Nephron progenitor cell (in vitro differentiated cells): ENCODE measurements at regions not wholly inside any gene's neighbourhood (a gene's known extent, or its start where the extent isn't known, plus 50 kb on each side); places are given as distances from the start of the nearest gene placed in this dataset.

ENCODE experiments used
- DNase-seq: peaks from one replicate; pipeline ENCODE4 v3.0.0; 2021
- H3K27ac Mint-ChIP-seq: 2 replicates; pipeline ENCODE4 v1.8.0; 2021; ENCODE audit warnings: mild to moderate bottlenecking, moderate library complexity, mixed read lengths
- H3K27me3 Mint-ChIP-seq: 2 replicates; pipeline ENCODE4 v1.8.0; 2021; ENCODE audit warnings: mild to moderate bottlenecking, low read depth, mixed read lengths; ENCODE audit not compliant: poor library complexity
- H3K36me3 Mint-ChIP-seq: 2 replicates; pipeline ENCODE4 v1.8.0; 2021; ENCODE audit warnings: low read depth, mixed read lengths
- H3K4me1 Mint-ChIP-seq: 2 replicates; pipeline ENCODE4 v1.8.0; 2021; ENCODE audit warnings: mixed read lengths
- H3K4me3 Mint-ChIP-seq: 2 replicates; pipeline ENCODE4 v1.8.0; 2021; ENCODE audit warnings: mild to moderate bottlenecking, moderate library complexity, mixed read lengths
- H3K9me3 Mint-ChIP-seq: 2 replicates; pipeline ENCODE4 v1.8.0; 2021; ENCODE audit warnings: mild to moderate bottlenecking, moderate library complexity, mixed read lengths
- TF ChIP-seq, protein P1 (sequence below): fragments of 200-600 bp; sonication (generic); IDR thresholded peaks from 2 replicates; pipeline ENCODE4 v1.5.0; 2021; ENCODE audit warnings: antibody characterized with exemption

GRCh38 chr7:68697796-68698280 lies 900.4 kb upstream of the AUTS2 start:
- H3K27me3 Mint-ChIP-seq: peaks cover 8% of the 10 kb centered on the region
- no peak overlapping the region for H3K4me3 Mint-ChIP-seq
- no peak overlapping the region for H3K27ac Mint-ChIP-seq
- peaks cover 13% of the 10 kb centered on the region for H3K4me1 Mint-ChIP-seq
- H3K36me3 Mint-ChIP-seq: peaks cover 7% of the 10 kb centered on the region
- DNase-seq: no peak
- peaks cover 24% of the 10 kb centered on the region for H3K9me3 Mint-ChIP-seq
- TF ChIP-seq, protein P1, sequence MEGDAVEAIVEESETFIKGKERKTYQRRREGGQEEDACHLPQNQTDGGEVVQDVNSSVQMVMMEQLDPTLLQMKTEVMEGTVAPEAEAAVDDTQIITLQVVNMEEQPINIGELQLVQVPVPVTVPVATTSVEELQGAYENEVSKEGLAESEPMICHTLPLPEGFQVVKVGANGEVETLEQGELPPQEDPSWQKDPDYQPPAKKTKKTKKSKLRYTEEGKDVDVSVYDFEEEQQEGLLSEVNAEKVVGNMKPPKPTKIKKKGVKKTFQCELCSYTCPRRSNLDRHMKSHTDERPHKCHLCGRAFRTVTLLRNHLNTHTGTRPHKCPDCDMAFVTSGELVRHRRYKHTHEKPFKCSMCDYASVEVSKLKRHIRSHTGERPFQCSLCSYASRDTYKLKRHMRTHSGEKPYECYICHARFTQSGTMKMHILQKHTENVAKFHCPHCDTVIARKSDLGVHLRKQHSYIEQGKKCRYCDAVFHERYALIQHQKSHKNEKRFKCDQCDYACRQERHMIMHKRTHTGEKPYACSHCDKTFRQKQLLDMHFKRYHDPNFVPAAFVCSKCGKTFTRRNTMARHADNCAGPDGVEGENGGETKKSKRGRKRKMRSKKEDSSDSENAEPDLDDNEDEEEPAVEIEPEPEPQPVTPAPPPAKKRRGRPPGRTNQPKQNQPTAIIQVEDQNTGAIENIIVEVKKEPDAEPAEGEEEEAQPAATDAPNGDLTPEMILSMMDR: no peak

DNA sequence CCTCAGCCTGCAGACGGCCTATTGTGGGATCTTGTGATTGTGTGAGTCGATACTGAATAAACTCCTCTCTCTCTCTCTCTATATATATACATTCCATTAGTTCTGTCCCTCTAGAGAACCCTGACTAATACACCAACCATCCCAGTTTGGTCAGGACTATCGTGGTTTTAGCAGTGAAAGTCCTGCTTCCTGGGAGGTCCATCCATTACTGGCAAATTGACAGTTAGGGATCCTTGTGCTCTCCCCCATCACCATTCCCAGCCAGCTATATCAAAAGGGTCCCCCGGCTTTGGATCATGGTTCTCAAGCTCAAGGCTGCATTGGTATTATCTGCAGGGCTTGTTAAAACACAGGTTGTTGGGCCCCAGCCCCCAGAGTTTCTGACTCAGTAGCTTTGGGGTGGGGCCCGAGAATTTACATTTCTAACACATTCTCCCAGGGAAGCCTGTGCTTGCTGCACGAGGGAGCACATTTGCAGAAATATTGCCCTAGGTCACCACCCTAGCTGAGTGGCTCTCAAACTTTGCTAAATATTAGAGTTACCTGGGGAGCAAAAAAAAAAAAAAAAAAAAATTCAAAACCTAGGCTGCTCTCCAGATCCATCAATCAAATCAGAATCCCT lies 899.1 kb upstream of the AUTS2 start:
- H3K4me1 Mint-ChIP-seq: peaks cover 13% of the 10 kb centered on the region
- peaks cover 5% of the 10 kb centered on the region for H3K36me3 Mint-ChIP-seq
- peaks cover 6% of the 10 kb centered on the region for H3K27me3 Mint-ChIP-seq
- TF ChIP-seq, protein P1: no peak
- no peak for DNase-seq
- H3K27ac Mint-ChIP-seq: no peak overlapping the region
- no peak overlapping the region for H3K4me3 Mint-ChIP-seq
- H3K9me3 Mint-ChIP-seq: peaks cover 16% of the 10 kb centered on the region

DNA sequence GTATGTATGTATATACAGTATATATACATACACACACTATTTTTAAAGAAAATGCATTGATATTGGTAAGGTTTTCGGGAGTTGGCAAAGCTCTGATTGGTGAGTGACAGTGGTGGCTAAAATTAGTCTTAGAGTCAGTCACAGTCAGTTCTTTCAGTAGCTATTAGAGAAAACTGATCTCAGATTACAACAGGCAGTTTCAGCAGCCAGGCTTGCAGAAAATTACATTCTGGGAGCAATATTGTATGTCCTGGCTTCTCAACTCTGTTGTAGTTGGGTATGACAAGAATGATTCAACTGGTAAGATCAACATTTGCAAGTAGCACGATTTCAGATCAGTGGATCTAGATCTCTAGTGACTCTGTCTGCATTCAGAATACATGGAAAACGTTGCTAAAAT lies 897.9 kb upstream of the AUTS2 start:
- H3K27ac Mint-ChIP-seq: no peak overlapping the region
- DNase-seq: no peak
- H3K4me1 Mint-ChIP-seq: peaks cover 13% of the 10 kb centered on the region
- H3K4me3 Mint-ChIP-seq: no peak overlapping the region
- TF ChIP-seq, protein P1: no peak
- H3K27me3 Mint-ChIP-seq: peaks cover 4% of the 10 kb centered on the region
- peaks cover 5% of the 10 kb centered on the region for H3K9me3 Mint-ChIP-seq
- H3K36me3 Mint-ChIP-seq: no peaks in the 10 kb centered on the region

GRCh38 chr7:68706291-68706690 lies 892.0 kb upstream of the AUTS2 start:
- TF ChIP-seq, protein P1: no peak
- DNase-seq: no peak
- H3K4me3 Mint-ChIP-seq: no peak overlapping the region
- H3K36me3 Mint-ChIP-seq: no peaks in the 10 kb centered on the region
- no peak overlapping the region for H3K27ac Mint-ChIP-seq
- H3K4me1 Mint-ChIP-seq: no peaks in the 10 kb centered on the region
- peaks cover 12% of the 10 kb centered on the region for H3K9me3 Mint-ChIP-seq
- H3K27me3 Mint-ChIP-seq: no peaks in the 10 kb centered on the region

- Mint-ChIP-seq H3K4me1 (no peaks in the 10 kb centered on the region), H3K27me3 (no peaks in the 10 kb centered on the region), H3K4me3 (no peak overlapping the region), H3K36me3 (no peaks in the 10 kb centered on the region), H3K27ac (no peak overlapping the region), H3K9me3 (peaks cover 16% of the 10 kb centered on the region)
- TF ChIP-seq, protein P1: no peak
- no peak for DNase-seq
Measured at GRCh38 chr7:68707159-68707558, 891.1 kb upstream of the AUTS2 start.

- no peaks in the 10 kb centered on the region for H3K36me3 Mint-ChIP-seq
- TF ChIP-seq, protein P1: no peak
- no peak overlapping the region for H3K4me3 Mint-ChIP-seq
- H3K27me3 Mint-ChIP-seq: no peaks in the 10 kb centered on the region
- peaks cover 16% of the 10 kb centered on the region for H3K9me3 Mint-ChIP-seq
- no peak overlapping the region for H3K27ac Mint-ChIP-seq
- DNase-seq: no peak
- no peaks in the 10 kb centered on the region for H3K4me1 Mint-ChIP-seq
Measured at GRCh38 chr7:68707958-68708357, 890.3 kb upstream of the AUTS2 start.
